Stimulated activated CD4-positive, alpha-beta T cell treated with anti-CD3 and anti-CD28 coated beads, TNF-alpha, amount 100 ng/mL, for 4 hours (primary cell): ENCODE measurements at regions not wholly inside any gene's neighbourhood (a gene's known extent, or its start where the extent isn't known, plus 50 kb on each side); places are given as distances from the start of the nearest gene placed in this dataset.
"Not testable (repeated sequence)": the region's sequence is repeated elsewhere in the genome, so short reads cannot be mapped to it uniquely, and the experiment has no call there.

Experiments
- DNase-seq, 3 experiments: peaks; one replicate each; pipeline ENCODE4 v3.0.0-alpha.2; 2020; ENCODE audit warnings: low read depth in 3 of 3

DNA sequence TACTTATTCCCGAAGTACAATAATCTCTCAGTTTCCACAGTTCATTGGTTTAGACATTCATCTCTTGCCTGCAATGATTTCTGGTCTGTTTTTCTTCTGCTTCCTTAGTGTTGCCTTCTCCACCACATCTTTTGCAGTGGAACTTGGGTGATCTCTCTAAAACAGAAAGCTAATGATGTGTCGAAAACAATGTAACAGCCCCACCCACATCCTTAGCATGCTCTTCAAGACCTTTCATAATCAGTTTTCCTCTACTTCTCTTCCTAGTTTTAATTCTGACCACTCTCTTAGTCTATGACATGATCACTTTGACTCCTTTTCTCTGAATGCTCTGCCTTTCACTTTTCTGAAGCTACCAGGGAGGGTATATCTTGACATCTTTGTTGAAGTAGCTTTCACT lies 1007.9 kb upstream of the CITED2 start:
- DNase-seq, result no peak

DNA sequence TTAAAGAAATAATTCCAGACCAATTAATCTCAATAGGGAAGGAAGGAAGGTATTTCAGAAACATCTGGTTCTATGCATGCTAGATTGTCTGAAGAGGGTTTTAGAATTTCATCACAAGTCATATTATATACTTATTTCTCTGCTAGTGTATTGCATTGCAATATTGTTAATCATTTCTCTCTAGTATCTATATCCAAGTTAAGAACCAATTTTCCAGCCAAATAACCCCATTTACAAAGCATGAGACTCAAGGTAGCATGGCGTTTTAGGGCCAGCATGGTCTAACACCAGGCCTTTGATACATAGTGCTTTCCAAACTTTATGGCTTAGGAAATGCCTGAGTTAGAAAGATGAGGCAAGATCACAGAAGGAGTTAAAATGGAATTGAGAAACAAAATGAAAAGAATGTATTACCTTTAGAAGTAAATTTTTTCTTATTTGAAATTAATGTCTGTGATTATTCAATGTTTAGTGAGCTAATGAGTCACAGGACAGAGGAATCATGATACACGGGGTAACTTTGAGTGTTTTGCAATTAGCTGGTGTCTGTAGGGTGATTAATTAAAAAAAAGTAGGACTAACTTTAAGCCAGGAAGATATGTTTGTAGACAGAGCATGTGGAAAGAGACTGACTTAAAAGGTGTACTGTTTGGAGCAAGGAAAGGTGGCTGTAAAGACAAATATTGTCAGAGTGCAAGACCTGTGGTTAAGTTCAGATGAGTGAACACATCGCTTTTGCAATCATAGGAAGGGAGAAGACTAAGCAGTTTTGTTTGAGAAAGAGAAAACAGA lies 1006.2 kb upstream of the CITED2 start:
- no peak for DNase-seq

DNA sequence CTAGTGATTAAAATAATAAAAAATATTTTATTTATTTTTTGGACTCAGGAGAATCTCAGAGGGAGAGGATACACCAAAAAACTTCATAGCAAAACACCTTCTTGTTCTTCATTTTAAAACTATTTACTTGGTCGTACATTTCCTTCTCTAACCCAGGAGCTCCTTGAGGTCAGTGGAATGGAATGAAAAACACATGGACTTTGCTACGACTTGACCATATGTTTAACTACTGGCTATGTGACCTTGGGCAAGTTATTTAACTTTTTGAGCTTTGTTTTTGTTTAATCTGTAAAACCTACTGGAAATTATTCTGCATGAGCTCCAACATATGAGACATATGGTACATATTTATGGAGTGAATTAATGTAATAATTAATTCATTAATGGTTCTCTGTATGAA lies 1005.5 kb upstream of the CITED2 start:
- DNase-seq, result no peak

DNA sequence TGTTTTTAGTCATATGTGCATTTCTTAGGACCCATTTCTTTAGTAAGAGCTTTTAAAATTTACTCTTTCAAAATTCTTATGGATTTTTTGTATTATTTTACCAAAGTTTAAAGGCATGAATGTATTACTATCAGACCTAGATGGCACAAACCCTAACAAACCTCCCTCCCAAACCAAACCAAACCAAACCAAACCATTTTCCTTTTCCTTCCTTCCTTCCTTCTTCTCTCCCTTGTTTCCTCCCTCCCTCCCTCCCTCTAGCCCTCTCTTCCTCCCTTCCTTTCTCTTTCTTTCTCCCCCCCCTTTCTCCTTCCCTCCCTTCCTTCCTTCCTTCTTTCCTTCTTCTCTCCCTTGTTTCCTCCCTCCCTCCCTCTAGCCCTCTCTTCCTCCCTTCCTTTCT lies 1001.8 kb upstream of the CITED2 start:
- no peak for DNase-seq

DNA sequence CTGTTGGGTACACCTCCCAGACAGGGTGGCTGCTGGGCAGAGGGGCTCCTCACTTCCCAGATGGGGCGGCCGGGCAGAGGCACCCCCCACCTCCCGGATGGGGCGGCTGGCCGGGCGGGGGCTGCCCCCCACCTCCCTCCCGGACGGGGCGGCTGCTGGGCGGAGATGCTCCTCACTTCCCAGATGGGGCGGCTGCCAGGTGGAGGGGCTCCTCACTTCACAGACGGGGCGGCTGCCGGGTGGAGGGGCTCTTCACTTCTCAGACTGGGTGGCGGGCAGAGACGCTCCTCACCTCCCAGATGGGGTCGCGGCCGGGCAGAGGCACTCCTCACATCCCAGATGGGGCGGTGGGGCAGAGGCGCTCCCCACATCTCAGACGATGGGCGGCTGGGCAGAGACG lies 999.3 kb upstream of the CITED2 start:
- DNase-seq, result not testable (repeated sequence)

DNA sequence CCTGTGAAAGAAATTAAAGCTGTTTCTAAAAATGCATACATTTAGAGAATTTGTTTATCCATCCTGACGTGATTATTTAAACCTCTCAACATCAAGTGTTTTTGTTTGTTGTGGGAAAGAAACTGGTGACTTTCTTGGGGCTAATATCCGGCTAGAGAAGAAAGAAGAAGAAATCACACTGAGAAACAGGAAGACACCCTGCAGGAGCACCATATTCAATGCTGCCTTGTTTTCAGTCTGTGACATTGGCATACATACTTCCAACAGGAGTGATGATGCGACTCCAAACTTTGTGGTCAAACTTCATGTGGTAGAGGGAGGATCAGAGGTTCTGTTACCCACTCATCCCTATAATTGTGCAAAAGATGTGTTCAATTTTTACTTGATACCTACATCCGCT lies 997.6 kb upstream of the CITED2 start:
- no peak for DNase-seq

DNA sequence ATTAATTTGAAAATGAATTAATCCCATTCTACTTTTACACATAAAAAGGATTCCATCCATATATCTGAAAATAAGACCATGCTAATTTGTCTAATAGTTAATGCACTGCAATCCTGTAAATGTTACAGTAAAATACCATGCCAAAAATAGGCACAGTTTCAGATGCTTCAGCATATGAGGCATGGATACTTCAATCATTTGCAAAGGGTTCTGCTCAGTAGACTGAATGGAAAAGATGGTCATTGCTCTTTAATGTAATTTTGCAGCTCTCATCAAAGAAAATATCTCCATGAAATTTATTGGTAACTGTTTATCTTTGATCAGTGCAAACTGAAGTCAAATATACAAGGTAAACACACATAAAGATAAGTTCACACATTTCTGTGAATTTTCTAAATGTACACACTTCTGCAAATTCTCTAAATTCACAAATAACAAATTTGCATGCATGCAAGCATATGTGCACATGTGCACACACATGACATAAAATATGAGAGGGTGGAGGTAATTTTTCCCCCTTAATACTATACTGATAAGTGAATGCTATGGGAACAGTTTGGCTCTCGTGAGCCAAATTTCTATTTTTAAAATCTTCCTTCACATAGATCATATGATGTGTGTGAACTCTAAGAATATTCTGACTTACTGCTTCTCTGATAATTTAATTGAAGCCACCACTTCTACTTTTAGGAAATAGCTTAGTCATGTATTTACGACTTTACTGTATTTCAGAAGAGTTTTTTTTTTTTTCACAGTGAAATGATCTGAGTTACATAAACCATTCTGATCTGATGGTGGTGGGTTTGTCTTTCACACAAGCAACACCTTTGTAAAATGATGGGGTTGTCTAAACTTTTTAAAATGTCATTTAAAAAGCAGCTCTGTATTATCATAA lies 996.8 kb upstream of the CITED2 start:
- no peak for DNase-seq

DNA sequence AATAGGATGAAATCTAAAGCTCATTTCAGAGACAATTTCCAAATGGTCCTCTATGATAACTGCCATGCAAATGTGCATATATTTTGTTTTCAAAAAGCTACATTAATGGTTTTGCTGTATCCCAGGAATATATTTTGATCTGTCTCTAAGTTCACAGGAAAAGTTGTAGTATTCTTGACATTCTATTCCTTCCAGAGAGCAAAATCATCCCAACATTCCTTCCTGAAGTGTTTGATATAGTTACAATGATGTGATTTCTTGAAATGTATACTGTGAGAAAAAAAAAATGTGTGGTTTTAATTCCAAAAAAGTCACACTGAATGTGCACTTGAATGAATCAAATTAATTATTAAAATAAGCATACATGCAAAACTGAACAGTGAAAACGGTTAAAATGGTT lies 996.0 kb upstream of the CITED2 start:
- DNase-seq, result no peak

DNA sequence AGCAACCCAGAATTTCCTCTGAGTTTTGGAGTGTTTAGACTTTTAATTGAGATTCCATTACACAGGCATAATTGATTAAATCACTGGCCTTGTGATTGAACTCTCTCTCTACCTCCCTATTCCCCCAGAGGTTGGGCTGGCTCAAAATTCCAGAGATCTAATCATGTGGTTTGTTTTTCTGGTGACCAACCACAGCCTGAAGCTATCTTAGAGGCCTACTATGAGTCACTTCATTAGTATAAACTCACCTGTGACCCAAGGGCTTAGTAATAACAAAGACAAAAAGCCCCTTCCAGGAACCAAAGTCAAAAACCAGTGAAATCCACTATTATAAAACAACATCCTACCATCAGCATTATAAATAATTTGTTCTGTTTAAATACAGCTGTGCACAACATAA lies 992.5 kb upstream of the CITED2 start:
- no peak for DNase-seq

DNA sequence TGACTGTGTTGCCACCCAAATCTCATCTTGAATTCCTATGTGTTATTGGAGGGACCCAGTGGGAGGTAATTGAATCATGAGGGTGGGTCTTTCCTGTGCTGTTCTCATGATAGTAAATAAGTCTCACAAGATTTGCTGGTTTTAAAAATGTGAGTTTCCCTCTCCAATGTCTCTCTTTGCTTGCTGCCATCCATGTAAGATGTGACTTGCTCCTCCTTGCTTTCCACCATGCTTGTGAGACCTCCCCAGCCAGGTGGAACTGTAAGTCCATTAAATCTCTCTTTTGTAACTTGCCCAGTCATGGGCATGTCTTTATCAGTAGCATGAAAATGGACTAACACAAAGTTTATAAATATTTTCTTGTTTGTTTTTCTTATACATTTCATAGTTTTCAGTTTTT lies 990.5 kb upstream of the CITED2 start:
- DNase-seq, result no peak

DNA sequence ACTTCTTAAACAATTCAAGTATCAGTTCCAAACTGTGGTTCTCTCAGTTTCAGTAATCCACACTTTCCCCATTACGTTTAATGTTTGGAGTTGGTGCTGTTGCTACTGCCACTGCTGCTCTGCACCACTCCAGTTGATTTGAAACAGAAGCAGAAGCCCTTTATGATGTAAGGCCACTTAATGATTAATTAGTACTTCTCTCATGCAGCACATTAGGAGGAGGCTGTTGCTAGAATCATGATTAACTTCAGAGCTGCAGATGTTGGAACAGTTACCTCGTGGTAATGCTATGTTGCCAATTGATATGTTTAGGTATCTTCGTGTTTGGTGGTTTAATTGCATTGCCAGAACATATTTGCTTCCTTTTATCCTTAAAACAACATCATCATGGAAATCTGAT lies 986.2 kb upstream of the CITED2 start:
- DNase-seq, result no peak

DNA sequence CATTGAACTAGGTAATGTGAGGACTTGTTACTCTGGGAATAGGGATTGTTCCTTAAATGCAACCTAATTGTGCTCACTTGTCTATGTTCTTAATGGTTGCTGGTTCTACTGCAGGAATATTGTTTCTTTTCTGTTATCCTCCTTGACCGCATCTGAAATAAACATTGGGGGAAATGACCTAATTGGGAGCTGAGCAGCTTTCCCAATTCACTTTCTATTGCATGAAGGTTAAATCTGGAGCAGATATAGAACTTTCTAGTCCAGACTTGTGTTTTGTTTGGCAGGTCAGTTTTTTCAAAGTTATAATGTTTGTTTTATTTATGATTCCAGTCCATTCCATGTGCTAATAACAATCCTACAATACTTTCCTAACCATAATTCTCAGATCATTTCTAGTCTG lies 981.0 kb upstream of the CITED2 start:
- no peak for DNase-seq

DNA sequence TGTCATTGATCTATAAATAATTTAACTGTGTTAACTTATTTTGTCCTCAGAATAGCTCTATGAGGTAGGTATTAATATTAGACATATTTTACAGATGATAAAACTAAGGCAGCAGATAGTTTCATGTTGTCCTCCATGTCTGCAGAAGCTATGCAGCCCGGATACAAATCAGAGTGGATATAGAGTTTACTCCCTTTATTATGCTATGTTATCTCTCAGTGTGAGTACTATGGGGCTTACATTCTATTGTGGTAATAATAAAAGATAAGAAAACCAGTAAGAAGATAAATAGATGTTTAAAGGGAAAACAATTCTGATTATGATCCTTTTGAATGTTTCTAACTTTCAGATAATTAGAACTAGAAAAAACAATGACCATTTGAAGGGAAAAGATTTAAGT lies 979.8 kb upstream of the CITED2 start:
- no peak for DNase-seq

DNA sequence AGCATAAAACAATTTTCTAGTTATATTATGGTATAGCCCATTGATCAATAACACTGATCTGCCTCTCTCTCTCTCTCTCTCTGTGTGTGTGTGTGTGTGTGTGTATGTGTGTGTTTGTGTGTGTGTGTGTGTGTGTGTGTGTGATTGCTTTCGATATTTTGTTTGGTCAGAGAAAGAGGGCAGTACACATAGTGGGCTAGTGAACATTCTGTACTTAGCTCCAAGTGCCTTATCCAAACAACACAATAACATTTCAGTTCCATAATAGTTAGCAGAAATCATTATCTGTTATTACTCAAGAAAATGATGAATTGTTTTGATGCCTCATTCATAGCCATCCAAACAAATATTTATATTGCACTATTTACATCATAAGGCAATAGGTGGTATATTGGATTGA lies 979.1 kb upstream of the CITED2 start:
- DNase-seq, result no peak

DNA sequence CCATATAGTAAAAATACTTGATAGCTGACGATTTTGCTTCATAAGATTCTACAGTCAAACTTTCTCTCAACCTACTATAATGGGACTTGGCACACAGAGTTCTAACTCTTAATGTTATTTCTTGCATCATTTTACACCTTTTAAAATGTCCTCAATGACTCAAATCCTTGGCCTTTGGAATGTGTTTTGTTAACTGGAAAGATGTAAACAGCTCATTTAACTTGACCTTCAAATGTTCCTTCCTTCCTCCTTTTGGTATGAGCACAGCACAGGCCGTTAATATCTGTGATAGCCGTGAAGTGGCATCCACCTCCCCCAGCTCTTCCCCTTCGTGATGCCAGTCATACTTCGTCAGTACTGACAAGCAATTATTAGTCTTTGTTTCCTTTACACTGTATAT lies 972.0 kb upstream of the CITED2 start:
- DNase-seq, result no peak

DNA sequence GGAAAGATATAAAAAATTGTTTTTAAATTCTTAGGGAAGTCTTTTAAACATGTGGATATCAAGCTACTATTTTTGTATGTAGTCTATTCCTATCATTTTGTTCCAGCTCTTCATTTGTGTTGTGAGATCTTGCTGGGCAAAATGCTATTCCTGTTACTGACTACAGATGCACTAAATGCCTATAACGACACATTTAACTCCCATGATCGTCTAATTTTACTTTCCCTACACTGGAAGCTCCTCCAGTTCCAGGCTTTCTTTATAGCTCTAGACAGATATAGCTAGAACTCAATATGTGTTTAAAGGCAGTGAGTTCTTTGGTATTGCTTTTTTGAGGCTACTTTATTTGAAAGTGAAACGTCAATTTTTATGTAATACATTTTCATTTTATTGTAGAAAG lies 971.5 kb upstream of the CITED2 start:
- DNase-seq, result no peak

DNA sequence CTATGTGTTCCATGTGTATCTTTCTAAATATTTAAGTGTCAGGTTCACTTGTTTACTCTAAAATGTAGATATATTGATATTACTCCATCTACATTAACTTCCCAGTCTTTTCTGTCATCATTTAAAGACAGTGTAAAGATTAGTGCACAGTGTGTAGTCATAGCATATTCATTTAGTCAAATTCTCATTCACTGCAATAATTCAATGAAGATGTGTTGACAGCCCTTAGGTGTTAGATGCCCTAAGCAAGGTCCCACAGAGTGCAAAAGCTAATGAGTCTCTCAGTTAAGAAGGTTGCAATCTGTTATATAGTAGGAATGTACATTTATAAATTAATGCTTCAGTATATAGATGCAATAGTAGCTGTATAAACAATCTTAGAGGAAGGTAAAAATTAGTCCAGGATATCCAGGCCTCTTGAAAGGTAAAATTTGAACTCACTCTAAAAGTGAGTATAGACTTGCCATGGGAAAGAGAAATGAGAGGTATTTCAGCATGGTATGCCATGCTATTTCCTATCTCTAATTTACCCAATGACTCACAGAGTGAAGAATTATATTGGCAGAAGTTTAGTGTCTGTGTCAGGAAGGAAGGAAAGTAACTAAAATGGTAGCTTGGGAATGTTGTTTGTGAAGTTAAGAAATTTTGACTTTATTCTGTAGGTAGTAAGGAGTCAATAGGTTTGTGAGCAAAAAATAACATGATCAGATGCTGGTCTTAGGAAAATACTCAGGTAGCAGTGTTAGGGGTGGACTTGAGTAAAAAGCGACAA lies 969.9 kb upstream of the CITED2 start:
- no peak for DNase-seq

DNA sequence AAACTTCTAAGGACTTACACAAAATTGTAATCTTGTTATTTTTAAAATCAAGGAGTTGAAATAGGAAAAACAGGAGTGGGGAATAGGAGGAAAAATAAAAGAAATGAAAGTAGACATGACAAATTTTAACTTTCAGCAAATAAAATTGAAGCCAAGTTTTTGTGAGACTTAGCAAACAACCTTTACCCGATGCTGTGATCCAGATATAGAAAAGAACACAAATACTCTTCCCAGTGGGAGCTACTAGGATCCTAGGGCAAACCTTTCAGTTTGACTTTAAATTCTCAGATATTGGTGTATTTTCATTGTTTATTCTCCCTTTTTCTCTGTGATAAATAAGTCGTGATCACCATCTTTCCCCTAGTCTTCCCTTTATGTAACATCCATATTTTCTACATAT lies 968.7 kb upstream of the CITED2 start:
- DNase-seq, result no peak

DNA sequence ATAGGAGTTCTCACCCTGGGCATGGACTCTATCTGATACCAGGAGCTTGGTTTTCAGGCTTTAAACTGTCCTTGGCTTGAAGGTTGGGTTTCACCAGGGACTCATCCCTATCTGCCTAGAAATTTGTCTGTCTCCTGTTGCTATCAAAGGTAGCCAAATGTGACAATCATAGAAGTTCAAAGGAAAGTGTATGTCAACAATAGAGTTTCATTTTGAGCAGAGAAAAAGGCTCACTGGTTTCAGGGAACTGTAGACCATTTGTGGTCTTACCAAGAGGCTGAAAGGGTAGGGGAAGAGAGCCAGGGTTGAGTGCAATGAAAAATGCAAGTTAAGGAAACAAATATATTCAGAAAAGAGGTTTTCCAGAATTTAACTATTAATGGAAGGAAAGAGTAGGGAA lies 966.8 kb upstream of the CITED2 start:
- no peak for DNase-seq

DNA sequence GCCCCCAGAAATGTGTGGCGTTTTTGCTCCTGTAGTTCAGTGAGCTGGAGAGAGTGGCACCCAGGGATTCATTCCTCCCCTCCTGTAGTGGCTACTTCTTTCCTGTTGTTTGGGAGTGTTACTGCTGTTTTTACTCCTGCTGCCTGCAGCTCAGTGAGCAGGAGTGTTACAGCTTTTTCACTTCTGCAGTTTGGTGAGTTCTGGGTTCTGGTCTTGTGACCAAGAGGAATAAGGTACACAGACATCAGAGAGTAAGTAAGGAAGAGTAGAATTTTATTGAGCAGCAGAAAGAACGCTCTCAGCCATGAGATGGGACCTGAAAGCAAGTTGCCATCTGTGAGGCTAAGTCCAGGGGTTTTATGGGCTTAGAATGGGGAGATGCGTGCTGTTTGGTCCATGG lies 966.3 kb upstream of the CITED2 start:
- DNase-seq, result no peak

DNA sequence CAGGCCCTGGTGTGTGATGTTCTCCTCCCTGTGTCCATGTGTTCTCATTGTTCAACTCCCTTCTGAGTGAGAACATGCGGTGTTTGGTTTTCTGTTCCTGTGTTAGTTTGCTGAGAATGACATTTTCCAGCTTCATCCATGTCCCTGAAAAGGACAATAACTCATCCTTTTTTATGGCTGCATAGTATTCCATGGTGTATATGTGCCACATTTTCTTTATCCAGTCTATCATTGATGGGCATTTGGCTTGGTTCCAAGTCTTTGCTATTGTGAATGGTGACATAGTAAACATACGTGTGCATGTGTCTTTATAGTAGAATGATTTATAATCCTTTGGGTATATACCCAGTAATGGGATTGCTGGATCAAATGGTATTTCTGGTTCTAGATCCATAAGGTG lies 964.6 kb upstream of the CITED2 start:
- not testable (repeated sequence) for DNase-seq

DNA sequence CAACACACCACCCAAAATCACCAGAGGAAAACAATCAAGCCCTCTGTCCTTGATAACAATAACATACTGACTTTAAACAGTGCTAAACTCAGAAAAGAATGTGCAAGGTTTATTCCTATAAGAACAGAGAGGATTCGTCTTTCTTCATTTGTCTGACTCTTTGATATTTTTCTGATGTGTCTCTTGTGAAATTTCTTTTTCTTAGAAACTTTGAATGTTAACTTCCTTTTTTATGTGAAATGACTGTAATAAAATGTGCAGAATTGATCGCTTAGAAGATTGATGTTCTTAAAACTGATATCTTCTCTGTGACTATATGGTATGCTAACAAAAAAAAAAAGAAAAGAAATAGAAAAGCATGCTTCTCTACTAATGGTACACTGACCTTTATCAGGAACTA lies 947.4 kb upstream of the CITED2 start:
- no peak for DNase-seq
